HK-2 (cell line): ENCODE measurements at regions not wholly inside any gene's neighbourhood (a gene's known extent, or its start where the extent isn't known, plus 50 kb on each side); places are given as distances from the start of the nearest gene placed in this dataset.

Experiments used
- DNase-seq: peaks from one replicate; pipeline ENCODE4 v3.0.0-alpha.2; 2018; ENCODE audit not compliant: unreplicated experiment

DNA sequence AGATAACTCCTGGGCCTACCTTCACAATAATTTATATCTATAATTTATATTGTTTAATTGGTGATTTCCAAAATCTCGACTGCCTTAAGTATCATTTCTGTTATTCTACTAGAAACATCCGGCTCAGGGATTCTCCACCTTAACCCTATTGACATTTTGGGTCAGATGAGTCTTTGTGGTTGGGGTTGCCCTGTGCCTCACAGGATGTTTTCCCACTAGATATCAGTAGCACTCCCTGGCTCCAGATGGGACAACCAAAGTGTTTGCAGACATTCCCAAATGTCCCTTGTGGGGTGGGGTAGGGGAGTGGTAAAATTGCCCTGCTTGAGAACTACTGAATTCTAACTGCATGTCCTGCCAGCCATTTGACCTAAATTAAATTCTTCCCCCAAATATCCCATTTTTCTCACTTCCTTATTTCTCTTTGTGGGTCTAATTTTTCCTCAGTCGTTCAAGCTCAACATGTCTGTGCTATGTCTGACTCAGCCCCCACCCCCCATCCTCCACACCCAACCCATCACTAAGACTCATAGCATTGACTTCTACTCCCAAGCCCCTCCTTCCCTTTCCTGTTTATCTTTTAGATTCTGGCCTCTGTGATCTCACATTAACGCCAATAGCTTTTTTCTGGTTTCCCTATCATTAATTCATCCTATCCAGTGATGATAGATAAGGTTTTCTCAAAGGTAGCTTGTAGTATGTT is 545.1 kb downstream of the EFNB2 start:
- no peak for DNase-seq

DNA sequence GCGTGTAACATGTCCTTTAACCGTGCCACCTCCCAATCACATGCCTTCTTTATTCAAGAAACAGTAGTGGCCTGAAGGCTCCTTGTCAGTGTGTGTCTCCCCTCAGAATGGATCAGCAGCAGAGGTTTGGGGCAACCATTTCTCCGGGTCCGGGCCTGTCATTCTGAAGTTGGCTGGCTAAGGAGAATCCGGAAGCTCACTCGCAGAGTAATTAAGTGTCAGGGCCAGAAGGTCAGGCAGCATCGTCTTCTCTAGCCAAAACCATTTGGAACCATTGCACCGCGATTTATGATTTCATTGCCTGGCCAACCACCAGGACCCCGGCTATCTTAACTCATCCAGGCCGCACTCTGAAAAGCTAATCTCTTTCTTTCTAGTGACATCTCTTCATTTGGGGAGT is 550.8 kb downstream of the EFNB2 start:
- no peak for DNase-seq

DNA sequence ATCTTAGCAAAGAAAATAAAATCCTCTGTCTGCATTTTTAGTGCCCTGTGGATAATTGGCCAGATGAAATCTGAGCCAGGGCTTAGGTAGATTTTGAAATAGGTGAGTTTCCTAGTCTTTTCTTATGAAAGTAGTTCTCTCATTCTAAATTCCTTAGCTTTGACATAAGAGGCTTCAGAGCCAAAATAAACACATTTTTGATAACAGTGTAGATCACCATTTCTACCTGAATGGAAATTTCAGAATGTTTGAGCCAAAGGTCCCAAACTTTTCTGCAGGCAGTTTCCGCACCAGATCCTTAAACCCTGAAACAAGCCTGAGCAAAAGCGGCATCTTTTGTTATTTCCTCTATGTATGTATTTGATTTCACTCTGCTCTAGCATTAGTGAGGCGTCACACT is 551.2 kb downstream of the EFNB2 start:
- DNase-seq: no peak

DNA sequence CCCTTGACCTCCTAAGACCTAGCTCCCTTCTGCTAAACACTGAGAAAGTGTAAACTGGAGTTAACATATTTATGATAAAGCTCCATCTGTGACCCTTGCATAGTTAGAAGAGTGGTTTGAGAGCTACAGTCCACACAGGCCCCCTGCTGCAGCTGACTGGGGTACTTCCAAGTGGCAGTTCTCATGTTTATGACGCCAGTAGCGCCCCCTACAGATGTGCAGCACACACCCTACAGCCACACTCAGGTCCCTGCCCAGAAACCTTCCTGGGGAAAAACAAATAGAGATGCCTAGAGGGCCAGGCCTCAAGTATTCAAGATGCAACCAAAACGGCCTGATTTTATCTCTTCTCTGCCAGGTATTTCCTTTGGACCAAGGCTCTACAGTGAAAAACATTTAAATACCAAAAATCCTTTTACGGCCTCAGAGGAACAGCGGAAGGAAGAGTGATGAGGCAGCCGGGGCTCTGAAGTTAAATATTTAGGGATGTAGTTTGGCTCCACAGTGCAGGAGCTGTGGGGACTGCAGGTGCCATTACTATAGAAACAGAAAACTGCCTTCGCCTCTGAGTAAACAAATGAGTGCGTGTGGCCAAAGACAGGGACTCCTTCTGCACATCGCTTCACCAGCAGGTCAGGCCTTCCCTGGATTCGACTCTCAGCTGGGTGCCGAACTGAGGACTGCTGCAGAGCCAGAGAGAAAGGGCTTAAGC is 553.1 kb downstream of the EFNB2 start:
- no peak for DNase-seq

DNA sequence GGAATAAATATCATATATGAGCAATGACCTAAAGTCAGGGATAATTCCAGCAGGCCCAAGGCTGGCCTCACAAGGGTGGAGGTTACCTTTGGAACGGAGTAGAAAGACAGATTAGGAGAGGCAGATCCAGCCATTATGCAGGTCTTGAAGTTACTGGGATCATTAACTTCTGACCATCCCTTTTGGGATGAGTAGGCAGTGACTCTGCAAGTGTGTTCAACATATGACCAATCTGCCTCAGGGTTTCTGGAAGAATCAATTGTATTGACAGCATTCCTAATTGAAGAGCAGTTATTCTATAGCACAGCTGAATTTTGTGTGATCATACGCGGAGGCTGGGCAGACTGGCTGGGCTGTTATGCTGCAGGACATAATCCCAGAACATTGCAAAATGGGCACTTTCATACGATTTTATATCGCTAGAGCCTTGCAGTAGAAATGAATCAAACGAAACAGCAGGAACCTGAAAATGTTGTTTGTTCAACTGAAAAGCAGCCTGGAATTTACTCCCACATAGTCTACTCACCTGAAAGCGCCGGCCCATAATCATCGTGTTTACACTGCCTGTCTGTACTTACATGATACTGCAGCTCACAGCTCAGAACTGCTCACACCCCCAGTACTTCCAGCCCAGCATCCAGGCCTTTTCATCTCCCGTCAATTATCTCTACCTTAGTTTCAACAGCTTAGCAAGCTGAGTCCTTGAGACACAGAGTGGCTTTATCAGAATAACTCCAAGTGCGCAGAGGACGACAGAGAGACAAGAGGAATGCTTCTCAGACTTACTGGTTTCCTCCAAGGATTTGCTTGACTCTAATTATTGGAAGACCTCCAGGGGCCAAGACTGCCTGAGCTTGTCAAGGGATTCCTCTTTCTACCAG is 556.1 kb downstream of the EFNB2 start:
- DNase-seq: no peak

DNA sequence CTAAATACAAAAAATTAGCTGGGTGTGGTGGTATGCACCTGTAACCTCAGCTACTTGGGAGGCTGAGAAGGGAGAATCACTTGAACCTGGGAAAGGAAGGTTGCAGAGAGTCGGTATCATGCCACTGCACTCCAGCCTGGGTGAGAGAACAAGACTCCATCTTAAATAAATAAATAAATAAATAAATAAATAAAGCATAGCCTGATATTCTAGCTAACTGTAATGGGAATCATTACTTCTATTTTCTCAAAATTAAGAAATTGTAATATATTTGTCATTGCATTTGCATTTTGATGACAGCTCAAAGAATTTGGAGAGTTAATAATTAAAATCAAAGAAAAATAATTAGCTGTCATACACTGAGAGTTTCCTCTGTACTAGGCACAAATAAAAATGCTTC is 561.1 kb downstream of the EFNB2 start:
- DNase-seq: no peak

DNA sequence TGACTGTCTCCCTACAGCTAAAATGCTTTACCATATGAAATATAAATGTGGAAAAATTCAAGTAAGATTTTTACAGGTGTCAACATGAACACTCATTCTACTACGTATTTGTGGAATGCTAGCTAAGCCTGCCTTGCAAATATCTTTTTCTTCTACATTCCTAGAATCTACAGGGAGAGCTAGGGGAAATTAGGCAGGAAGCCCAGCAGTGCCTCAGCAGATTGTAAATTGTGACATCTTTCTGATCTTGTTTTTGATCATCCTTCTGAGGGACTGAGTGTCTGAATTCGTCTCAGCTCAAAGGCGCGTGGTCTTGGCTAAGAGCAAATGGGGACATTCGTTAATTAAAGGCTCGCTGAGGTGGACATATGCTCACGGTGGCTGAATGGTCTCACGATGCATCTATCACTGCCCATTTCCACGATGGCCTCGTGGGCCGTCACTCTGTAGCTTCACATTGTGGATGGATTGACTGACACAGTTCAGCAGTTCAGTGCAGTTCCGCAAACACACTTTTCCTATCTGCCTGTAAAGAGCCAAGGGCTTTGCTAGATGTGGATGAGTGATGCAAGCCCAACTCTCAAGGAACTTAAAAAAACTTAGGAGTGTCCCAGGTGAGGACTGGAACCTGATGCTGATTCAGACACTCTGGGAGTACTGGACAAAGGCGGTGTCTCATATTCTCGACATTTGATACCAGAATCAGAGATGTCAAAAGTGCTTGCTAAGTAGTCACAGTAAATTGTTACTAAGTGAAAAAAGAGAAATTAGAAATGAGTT is 562.5 kb downstream of the EFNB2 start:
- no peak for DNase-seq

DNA sequence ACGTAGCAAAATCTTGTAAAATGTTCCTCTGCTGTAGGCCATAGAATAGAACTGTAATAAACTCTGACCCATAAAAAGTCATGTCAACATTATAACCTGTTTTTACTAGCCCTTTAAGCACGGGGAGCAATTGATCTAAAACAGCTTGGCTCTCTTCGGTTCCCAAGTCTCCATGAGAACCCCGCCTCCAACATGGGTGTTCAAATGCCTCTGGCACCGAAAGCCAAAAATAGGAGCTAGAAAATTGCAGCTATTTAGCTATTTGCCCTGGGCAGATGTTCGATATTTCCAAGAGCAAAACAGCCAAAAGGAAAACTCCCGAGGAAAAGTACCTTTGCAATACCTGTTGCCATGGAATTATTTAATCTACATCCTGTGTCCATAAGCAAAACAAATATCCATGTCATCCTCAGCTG is 563.1 kb downstream of the EFNB2 start:
- DNase-seq: no peak

DNA sequence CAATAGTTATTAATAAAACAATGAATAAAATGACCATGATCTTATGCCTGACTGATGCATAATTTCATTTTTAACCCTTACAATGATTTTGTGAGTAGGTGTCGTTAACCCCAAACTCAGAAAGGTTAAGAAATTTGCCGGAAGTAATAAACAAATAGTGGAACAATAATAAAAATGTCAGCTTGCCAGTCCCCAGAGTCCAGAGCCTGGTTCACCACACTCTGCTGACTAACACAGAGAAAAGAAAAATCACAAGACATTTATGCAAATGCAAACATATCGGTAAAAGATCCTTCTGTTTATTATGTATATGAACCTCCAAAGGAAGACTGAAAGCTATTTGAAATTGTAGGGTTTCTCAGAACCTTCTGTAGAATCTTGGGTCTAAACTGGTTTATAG is 563.7 kb downstream of the EFNB2 start:
- DNase-seq: no peak

DNA sequence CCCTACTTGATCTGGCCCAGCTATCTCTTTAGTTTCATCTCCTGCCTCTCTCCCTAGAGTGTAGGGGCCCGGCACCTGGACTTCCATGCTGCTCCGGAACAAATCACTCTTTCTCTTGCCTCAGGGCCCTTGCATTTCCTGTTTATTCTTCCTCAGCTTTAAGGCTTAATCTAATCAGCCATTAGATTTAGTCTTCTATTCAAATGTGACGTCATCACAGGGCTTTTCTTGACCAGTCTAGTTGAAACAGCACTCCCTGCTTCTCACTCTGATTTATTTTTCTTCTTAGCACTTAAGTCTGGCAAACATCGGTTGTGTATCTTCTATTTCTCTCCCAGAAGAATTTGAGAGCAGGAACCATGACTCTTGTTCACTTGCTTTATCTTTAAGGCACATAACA is 564.1 kb downstream of the EFNB2 start:
- DNase-seq: no peak

DNA sequence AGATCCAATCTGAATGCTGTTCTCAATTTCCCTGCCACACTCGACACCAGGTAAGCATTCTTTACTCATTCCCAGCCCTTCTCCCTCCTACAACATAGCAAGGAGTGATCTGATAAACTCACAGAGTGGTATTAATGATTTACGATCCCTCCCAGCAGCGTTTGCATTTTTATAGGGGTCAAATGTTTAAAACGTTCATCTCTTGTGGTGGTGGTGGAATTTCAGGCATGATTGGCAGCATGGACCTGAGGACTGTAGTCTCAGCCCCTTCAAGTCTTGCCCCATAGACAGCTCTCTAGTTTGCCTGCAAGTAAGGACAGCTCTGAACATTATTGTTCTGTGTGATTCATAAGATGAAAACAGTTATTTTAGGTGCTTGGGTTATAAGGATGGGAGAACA is 565.7 kb downstream of the EFNB2 start:
- peak; percentile 42 for DNase-seq

DNA sequence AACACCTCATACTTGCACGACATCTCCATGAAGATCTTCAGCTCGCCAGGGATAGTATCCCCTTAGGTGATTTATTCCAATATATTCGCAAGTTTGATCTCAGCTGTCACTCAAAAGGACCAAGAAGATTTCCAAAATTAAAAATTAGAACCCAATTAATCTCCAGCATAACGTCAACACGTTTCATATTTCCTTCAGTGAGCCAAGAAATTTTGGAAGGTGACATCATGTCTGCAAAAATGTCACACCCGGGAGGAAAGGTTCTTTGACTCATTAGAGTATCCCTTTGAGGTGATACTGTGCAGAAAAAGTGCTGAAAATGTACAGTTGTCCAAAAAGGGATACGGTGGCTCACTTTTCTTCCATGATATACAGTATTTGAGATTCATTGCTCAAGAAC is 569.6 kb downstream of the EFNB2 start:
- no peak for DNase-seq

DNA sequence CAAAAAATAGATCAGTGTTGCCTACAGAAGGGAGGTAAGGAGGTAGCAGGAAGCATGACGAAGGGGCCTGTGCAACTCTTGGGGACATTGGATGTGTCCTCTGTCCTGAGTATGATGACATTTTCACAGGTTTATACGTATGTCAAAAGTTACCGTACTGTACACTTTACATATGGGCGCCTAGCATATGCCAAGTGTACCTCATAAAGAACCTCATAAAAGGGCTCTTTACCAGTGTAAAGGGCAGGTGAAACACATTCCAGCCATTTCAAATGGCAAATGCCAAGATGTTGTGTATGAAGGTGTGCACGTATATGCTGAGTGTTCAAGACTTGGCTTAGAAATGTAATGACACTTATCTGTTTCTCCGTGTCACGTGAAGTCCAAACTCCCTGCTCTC is 573.4 kb downstream of the EFNB2 start:
- no peak for DNase-seq

DNA sequence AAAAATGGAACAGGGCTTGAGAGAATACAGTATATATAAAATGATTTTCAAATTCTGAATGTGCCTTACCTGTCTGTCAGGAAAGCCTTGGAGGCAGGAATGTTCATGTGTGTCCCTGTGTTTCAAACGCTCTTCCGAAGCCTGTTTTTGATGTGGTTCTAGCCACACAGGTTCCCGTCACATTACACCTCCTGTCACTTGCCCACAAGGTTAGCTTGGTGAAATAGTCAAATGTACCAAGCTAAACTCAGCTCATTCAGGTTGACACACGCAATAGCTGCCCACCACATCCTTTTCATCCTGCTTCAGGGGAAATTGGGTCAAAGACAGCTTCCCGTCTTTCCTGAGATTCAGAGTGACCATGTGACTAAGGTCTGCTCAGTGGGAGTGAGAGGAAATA is 574.0 kb downstream of the EFNB2 start:
- DNase-seq: no peak

DNA sequence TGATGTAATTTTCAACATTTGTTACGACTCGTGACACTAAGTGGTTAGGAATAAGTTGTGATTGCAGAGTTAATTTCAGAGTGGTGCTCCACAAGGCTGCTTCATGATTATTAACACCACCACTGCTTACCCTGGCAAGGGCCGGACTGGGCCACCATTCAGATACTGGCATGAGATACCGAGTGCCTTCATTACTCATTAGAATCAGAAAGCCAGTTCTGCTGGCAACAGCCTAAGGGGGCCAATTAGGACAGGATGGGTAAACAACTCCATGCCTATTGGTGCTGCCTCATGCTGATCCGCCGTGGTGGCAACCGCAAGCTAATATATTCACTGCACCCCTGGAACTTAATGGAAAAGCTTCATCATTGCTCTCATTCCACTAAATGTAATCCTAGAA is 575.1 kb downstream of the EFNB2 start:
- DNase-seq: no peak

DNA sequence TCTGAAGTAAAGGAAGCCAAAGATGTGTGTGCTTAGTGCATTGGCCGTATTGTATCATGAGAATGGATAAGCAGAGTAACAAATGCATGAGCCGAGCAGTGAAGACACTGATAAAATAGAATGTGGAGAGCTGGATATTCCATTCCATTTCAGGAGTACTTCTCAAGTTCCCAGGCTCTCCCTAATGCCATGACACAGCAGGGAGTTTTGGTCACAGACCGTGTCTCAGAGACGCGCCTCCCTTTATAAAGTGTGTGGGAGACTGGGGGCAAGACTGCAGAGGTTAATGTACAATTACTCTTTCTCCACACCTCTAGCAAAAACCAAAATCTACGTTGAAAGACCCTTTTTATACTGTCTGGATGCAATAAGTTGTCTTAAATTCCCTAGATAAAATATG is 575.6 kb downstream of the EFNB2 start:
- DNase-seq: no peak

DNA sequence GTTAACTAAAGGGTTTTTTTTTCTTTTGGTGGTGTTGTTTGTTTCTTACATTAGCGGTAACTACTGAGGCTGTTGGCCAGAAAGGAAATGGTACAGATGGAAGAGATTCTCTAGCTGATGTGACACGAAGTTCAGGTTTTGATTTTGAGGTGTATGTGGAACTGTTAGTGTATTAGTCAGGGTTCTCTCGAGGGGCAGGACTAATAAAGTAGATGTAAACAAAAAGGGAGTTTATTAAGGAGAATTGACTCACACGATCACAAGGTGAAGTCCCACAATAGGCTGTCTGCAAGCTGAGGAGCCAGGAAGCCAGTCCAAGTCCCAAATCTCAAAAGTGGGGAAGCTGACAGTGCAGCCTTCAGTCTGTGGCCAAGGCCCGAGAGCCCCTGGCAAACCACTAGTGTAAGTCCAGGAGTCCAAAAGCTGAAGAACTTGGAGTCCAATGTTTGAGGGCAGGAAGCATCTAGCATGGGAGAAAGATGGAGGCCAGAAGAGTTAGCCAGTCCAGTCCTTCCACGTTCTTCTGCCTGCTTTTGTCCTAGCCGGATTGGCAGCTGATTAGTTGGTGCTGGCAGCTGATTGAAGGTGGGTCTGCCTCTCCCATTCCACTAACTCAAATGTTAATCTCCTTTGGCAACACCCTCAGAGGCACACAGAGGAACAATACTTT is 577.6 kb downstream of the EFNB2 start:
- no peak for DNase-seq

DNA sequence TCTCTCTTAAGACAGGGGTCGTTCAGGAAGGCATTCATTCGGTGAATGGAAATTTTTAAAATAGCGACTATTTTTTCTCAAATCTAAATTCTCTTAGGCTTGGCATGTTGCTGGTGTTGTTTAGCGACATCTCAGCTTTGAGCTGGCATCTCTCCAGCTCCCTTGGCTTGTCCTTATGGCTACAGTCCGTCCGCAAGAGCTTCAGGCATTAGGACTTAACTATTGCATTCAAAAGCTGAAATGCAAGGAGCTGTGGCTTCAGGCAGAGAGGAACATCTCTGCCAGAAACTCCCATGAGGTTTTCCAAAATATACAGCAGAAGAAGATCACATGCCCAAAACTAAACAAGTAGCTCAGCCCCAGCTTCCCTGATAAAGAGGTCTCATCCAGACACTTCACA is 578.5 kb downstream of the EFNB2 start:
- no peak for DNase-seq

DNA sequence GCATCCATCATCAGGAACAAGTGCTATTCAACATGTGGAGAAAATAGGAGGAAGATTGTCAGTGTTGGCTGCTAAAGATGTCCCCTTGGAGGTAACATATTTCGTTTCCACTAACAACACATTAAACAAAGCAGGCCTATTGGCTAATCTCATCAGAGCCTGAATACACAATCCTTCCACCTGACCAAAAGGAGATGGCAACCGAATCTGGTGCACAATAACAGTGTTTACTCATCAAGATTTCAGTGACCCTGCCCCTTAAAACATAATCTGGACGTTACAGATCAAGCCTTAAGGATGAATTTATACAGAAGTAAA is 582.5 kb downstream of the EFNB2 start:
- no peak for DNase-seq

DNA sequence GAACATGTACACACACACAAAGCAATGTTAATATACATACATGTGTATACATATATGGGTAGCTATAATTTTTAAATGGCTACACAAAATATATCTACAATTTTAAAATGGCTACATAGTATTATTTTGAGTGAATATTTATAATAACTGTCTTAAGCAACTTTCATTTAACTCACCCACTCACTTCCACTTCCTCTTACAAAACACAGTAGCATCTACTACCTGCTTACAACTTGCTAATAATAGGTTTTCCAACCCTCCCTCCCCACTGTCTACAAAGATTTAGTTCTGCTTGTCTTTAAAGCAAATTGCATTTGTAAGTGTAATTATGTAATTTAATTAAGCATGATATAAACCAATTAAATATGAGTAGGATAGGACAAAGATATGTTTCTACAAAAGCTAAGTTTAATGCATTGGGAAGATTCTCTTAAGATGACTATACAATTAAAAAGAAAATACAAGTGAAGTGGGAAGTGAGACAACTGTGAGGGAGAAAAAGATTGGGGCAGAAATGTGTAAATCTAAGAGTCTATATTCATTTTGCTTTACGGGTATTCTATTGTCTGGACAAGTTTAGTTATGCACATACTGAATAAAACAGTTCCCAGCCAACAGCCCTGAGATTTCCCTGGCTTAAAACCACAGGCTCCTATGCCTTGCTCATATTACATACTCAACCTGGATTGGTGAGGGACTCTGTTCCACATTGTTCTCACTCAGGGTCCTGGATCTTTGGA is 583.1 kb downstream of the EFNB2 start:
- DNase-seq: no peak

DNA sequence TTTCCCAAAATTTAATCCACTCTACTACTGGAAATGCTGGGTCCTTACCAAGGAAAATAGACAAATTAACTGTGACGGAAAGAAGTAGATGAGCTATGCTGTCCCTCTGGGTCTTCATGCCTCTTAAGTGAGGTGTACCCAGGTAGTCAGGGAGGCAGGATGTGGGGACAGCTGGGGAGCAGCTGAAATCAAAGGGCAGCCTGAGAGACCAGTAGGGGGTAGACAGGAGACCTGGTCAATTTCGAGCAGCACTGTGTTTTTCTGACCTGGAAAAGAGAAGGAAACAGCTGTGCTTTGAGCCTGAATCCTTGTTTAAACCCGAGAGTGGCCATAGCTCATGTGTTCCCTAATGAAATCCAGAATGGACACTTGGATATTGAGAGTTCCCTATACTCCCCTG is 587.3 kb downstream of the EFNB2 start:
- no peak for DNase-seq
